ENCODE measurements at regions not wholly inside any gene's neighbourhood (a gene's known extent, or its start where the extent isn't known, plus 50 kb on each side); places are given as distances from the start of the nearest gene placed in this dataset.

DNA sequence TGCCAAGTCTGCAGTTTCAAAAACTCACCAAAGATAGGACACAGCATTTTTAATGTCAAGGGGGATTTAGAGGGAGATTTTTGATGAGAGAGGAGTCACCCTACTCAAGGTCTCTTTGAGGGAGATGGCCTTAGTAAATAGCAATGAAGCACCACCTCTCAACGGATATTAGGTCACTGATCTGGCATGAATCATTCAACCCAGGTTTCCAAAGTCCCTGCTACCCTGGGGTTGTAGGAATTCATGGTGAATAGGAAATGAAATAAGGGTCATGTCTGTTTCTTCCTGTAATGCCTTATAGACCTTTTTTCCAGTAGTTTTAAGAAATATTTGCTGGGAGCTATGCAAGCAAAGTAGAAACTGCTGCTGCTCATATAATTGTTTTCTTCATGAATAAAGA lies 2154.9 kb downstream of the LRRC4C start:
- DNase-seq (ENCODE audit: low spot score): no peak

DNA sequence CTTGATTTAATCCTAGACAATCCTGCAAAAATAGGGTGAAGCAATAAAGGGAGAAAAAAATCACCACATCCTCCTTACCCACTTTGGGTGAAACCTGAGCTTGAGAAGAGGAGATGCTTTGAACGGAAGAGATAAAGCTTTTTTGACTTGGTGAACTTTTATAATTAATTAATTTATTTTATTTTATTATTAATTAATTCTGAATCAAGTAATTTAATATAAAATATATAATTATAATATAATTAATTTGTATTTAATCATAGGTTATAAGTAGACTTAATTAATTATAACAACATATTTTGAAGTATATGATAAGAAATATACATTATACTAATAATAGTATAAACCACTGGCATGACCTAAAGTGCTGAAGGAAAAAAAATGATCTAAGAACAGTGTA lies 2164.8 kb downstream of the LRRC4C start:
- TF ChIP-seq CTCF (IDR thresholded peaks at IDR 0.05): no peak
- H3K4me3 ChIP-seq: no peak overlapping the region
- DNase-seq (ENCODE audit: low spot score): no peak
- H3K27ac ChIP-seq: no peak overlapping the region

More for the DNA sequence above, 2154.9 kb downstream of the LRRC4C start:
- TF ChIP-seq CTCF (IDR thresholded peaks at IDR 0.05): no peak
- no peak overlapping the region for H3K27ac ChIP-seq
- H3K4me3 ChIP-seq: no peak overlapping the region

DNA sequence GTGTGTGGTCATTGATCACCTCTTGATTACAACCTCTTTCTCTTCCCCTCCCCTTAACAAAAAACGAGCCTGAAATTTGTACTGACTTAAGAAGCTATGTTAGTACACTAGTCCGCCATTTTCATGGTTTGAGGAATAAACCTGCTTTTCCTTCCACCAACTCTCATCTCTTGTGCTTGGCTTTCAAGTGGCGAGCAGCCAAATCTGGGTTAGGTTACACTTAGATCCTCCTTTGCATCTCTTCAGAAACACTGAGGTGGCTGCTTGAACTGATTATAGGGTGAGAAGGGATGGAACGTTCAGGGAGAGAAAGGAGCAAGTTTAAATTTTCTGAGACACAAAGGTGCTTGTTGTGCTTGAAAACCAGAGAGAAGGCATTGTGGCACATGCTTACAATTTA lies 2171.4 kb downstream of the LRRC4C start:
- no peak for DNase-seq (ENCODE audit: low spot score)
- no peak for TF ChIP-seq CTCF (IDR thresholded peaks at IDR 0.05)
- no peak overlapping the region for H3K27ac ChIP-seq
- no peak overlapping the region for H3K4me3 ChIP-seq

DNA sequence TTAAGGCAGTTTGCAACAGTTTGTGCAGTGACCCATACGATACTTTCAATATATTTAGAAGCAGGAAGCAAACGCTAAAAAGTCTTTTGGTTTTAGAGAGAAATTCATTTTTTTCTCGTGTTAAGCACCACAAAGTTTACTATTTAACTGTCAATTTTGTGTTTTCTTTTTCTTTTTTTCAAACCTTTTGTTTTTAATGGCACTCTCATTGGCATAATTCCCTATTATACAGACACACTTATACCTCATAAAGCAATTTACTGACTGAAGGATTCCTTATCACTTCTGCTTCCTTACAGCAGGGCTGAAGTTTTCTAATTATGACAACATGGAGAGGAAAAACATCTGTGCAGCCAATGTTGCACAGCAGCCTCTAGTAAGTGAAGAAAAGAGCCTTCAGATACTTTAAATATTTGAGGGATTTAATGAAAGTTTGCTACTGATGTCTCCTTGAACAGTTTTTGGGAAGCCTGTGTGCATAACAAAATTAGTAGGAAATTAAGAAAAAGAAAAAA lies 2191.2 kb downstream of the LRRC4C start:
- H3K4me3 ChIP-seq: no peak overlapping the region
- DNase-seq (ENCODE audit: low spot score): no peak
- TF ChIP-seq CTCF (IDR thresholded peaks at IDR 0.05): no peak
- no peak overlapping the region for H3K27ac ChIP-seq

DNA sequence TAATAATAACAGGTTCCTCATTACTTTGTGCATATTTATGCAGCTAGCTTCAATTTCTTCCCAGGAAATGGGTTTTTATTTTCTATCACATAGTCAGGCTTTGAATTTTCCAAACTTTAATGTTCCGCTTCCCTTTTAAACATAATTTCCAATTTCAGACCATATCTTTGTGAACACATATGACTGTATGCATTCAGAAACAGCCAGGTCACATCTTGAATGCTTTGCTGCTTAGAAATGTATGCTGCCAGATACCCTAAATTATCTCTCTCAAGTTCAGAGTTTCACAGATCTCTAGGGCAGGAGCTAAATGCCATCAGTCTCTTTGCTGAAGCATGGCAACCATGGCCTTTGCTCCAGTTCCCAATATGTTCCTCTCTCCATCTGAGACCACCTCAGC lies 2203.8 kb downstream of the LRRC4C start:
- Histone ChIP-seq H3K27ac (no peak overlapping the region), H3K4me3 (no peak overlapping the region)
- no peak for TF ChIP-seq CTCF (IDR thresholded peaks at IDR 0.05)
- no peak for DNase-seq (ENCODE audit: low spot score)

DNA sequence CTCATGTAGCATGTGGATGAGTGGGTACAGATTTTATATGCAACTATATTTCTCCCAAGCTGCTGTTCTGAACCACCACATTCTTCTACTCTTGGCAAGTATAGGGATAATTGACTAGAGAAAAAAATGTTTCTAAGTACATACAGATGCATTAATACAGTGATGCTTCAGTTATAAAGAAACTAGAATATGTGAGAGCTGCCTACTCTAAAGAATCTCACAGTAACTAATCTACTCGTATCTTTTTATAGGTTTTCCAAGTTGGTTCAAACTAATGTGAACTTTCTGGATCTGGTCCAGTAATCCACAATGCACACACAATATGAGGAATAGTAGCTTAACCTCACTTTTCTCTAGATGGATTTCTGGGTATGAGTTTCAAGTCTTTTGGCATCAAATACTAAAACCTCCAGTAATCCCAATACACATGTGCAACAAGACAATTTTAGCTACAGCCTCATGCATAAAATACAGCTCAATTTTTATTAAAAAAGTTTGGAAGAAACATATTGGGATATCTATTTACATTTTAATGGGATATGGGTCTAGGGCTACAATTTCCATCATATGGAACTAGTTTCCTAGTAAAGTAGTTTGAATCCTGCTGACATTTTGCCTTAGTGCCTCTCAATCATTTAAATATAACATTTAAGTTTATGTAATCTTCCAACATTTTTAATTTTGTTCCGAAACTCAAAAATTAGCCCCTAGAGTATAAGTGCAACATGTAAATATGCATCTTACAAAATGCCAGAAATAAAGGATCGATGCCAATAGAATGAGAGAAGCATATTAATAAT lies 2209.7 kb downstream of the LRRC4C start:
- no peak for TF ChIP-seq CTCF (IDR thresholded peaks at IDR 0.05)
- no peak overlapping the region for H3K4me3 ChIP-seq
- no peak overlapping the region for H3K27ac ChIP-seq
- no peak for DNase-seq (ENCODE audit: low spot score)

- TF ChIP-seq CTCF (IDR thresholded peaks at IDR 0.05): no peak
- H3K27ac ChIP-seq: no peak overlapping the region
- H3K4me3 ChIP-seq: no peak overlapping the region
- DNase-seq (ENCODE audit: low spot score): no peak
Measured at GRCh38 chr11:39247570-39248137, 2211.8 kb downstream of the LRRC4C start.

Data from coronary artery (tissue), 2 donors.